Activated CD4-positive, CD25-positive, alpha-beta regulatory T cell treated with anti-CD3 and anti-CD28 coated beads, Interleukin-2, amount 50 U/mL, for 24 hours (primary cell): ENCODE measurements at regions not wholly inside any gene's neighbourhood (a gene's known extent, or its start where the extent isn't known, plus 50 kb on each side); places are given as distances from the start of the nearest gene placed in this dataset.
"Not testable (repeated sequence)": the region's sequence is repeated elsewhere in the genome, so short reads cannot be mapped to it uniquely, and the experiment has no call there.

Source experiments
- ATAC-seq, 2 donors: fragments of 150-1000 bp; cut with Tn5 transposase; one replicate each; pipeline ENCODE4 v1.10.0; 2021; ENCODE audit warnings: mild to moderate bottlenecking in 1 of 2, moderate library complexity in 1 of 2

DNA sequence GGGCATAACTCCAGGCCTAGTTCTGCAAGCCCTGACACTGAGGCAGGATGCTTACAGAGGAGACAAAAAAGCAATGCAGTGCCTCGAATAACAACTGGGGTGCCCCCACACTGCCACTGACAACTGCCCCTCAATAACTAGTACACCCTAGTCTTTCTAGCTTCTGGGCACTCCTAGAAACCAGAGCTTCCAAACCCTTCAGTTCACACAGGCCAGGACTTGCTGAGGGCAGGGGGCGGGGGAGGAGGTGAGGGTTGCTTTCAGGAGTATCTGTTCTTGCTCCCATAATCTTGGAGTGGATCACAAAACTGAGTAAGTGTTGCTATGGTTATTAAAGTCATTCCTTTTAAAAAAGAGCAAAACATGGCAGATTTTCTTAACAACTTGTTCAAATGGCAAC, 333.1 kb downstream of the BCL2L11 start:
- ATAC-seq: not testable (repeated sequence)

DNA sequence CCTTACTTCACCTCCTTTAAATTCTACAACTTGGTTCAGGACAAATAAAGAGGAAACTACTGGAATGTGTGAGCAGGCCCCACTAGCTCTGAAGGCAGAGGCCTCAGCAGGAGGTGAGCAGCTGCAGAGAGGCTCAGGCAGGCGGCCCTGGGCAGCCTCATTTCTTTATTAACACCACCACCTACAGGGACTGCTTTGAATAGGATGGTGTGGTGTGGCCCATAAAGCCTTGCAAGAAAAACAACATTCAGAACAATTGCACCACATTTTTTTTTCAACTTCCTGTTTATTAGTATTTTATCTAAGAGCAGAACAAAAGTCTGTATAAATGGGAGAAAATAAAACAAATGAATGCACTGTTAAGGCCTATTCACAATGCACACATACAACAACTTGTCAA, 333.7 kb downstream of the BCL2L11 start:
- ATAC-seq: peak; percentile 75 to 77

DNA sequence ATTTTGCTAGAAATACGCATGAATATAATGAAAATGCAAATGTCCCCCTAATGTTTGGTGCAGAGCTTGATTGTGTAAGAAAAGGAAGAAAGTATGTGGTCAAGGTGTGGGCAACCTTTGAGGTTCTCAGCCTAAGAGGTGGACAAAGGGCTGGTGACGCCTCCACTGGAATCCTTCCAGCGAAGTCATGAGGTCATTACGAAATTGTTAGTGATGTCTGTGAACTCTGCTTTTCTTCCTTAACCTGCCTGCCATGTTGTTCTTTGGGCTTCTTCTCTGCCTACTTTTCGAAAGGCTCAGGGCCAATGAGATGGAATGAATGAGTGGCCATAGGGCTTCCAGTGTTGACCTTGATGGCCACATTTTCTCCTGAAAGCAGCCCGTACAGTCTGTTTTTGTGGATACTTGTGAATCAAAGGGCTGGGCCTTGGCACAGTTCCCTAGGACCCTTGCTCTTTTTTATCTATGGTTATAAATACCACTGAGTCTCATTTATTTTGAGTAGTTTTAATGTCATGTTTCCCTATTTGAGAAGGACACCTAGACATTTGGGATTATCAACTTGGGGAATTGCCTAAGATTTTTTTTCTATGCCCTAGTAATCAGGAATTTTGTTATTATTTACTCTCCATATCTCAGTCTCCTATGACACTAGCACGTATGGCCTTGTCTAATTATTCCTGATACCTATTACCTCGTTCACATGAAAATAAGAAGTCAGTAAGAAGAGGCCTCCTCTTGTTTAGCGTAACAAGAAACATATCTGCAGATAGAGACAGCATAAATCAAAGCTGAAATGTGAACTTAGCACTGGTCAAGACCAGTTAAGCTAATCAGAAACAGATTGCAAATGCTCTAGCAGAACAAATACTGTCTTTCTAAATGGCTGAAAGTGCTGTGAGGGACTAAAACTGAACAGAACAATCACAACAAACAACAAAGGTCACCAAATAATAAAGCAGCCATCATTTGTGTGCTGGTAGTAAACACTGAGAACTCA, 334.6 kb downstream of the BCL2L11 start:
- ATAC-seq: not testable (repeated sequence)

DNA sequence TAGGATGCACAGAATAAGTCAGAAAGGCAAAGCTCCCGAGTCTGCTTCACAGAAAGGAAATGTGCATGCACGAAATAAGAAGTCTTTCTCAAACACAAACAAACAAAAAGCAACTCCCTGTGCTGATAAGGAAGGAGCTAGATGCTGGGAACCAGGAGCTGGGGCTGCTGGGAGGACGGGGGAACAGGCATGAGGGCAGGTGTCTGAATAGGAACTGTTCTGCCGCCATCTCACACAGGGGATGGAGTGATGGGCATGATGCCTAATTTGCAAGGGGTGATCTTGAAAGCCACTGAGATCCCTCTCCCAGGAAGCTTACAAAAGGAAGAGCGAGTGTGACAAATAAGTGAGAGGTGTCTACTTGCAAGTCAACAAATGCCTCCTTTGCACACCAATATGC, 336.5 kb downstream of the BCL2L11 start:
- not testable (repeated sequence) for ATAC-seq

DNA sequence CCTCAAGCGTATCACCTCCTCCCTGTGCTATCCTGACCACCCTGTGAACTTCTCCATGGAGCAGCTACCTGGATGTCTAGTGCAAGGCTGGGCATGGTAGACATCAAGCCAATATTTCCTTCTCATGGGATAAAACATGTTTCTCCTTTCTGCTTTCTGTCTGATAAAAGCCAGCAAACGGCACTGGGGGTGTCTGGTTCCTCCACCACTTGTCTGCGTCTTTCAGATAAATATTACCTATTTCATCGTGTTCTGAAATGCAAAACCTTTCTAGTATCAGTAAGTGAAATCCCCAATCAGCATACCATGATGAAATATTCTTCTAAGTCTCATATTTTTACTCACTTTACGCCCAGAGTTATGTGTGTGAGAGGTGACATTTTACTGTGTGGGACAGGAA, 340.2 kb downstream of the BCL2L11 start:
- ATAC-seq: not testable (repeated sequence)

DNA sequence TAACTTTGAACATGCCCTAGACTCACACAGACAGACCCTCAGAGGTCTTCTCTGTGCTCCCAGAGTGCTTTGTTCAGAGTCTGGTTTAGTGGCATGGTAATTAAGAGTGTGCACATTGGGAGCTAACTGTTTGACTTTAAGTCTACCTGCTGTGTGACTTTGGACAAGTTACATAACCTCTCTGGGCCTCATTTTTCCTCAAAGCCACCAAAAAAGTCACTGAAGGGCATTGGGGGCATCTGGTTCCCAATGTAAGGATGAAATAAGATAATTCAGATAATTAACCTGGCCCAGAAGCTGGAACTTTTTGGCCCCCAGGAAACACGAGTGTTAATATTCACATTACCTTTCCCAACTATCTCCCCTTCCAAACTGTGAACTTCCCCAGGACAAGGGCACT, 341.1 kb downstream of the BCL2L11 start:
- ATAC-seq: not testable (repeated sequence)

DNA sequence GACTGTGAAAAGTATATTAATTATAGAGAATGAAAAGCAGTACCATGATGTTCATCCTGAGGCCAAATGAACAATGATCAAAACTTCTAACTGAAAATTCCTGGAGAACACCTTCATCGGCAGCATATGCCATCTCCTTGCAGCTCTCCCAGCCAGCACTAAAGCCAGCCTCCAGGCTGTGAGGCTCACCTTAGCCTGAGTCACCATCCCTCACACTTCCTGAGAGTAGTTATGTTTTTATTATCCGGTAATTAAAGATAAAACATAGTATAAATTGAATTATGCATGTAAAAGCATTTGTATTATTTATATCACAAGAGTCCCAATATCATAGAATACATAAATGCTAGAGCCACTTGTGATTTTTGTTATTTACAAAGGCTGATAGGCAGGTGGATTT, 341.9 kb downstream of the BCL2L11 start:
- ATAC-seq: not testable (repeated sequence)

DNA sequence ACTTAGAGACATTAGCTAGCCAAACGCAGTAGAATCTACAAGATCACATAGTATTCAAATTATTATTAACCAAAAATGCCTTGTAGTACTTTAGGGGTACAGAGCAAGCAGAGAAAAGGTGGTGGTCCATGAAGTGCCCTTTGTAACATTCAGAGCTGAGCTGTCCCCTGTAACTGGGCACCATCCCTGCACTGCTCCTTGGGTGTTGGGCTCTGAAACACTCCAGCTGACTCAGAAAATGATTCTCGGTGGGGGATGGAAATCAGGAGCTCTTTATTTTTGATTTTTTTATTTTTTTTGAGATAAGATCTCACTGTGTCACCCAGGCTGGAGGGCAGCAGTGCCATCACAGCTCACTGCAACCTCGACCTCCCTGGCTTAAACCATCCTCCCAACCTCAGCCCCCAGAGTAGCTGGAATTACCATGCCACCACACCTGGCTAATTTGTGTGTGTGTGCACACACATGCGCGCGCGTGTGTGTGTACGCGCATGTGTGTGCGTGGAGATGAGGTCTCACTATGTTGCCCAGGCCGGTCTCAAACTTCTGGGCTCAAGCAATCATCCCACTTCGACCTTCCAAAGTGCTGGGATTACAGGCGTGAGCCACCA, 342.6 kb downstream of the BCL2L11 start:
- peak; percentile 23 to 41 for ATAC-seq

DNA sequence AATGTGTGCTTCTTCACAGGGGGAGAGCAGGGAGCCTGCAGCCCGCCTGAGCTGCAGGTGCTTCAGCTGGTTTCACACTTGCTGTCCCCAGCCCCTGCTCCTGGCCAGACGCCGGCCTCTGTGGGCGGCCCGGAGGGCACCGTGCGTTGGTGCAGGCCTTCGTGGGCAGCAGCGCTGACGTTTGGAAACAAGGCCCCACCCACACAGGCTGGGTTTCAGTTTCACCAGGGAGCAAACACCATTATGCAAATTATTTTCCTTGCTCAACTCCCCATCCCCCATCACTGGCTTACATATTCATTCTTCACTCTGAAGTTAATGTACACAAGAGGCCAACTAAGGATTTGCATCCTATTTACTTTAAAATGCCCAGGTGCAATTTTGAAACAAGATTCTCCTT, 343.2 kb downstream of the BCL2L11 start:
- peak; percentile 68 to 77 for ATAC-seq

DNA sequence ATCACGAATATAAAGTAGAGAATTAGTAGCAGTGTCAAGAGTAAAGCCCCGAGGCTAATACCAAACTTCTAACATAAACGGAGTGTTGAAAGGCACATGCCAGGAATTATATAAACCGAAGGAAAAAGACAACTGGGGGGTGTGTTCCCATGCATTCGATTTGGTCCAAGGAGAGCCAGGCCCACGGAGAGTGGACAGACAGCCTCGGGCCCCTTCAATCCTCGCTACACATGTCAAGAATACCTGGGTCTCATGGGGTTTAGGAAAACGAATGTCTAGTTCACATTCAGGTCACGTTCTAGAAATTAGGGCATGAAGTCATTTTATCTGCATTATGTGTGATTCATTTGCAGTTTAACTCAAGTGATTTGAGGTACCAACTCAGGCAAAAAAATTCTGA, 343.7 kb downstream of the BCL2L11 start:
- ATAC-seq: peak; percentile 17 to 20

DNA sequence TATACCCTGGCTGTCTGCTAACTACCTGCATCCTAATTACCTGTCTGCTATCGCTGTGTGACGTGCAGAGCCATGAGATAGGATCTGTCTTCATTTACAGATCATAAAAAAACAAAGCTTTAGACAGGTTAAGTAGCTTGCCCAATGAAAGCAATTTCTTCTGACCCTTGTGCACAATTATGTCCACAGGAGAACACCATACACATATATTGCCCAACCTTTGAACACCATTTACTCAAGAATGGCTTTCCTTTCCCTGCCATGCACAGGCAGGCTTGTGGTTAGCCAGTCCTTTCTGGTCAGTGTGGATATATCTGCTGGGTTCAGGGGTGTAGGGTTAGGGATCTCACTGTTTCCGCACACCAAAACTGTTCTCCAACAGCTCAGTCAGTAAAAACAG, 344.8 kb downstream of the BCL2L11 start:
- not testable (repeated sequence) for ATAC-seq

DNA sequence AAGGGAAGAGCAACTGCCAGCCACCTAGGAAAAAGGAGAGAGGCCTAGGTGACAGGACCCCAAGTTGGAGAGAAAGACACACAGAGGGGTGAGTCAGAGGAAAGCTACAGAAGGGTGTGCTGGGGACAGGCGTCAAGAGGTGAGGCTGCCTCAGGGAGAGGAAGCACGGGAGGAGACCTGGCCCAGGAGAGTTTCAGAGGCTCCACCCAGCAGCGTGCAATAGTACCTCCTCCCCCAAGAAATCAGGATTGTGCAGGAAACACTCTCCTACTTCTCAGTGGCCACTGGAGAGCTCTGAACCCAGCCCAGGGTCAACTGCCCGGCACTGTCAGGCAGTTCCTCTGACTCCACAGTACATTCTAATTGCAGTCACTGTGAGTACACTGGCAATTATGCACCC, 346.0 kb downstream of the BCL2L11 start:
- ATAC-seq: peak; percentile 59 to 60

DNA sequence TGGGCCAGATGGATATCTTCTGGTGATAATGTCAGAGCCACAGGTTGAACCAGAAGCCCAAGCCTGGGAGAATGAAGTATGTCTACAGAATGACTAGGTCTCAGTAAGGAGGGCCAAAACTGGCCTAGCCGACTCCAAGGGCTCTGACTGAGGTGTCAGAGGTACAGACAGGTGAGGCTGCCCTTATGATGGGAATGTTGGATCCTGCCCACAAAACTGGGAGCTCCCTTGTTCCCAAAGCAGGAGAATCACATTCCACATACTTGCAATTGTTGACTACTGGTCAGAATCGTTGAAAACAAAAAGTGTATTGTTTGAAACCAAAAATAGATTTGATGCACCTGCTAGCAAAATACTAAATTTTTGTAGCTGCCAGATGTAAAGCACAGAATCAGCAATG, 350.2 kb downstream of the BCL2L11 start:
- ATAC-seq: not testable (repeated sequence)

DNA sequence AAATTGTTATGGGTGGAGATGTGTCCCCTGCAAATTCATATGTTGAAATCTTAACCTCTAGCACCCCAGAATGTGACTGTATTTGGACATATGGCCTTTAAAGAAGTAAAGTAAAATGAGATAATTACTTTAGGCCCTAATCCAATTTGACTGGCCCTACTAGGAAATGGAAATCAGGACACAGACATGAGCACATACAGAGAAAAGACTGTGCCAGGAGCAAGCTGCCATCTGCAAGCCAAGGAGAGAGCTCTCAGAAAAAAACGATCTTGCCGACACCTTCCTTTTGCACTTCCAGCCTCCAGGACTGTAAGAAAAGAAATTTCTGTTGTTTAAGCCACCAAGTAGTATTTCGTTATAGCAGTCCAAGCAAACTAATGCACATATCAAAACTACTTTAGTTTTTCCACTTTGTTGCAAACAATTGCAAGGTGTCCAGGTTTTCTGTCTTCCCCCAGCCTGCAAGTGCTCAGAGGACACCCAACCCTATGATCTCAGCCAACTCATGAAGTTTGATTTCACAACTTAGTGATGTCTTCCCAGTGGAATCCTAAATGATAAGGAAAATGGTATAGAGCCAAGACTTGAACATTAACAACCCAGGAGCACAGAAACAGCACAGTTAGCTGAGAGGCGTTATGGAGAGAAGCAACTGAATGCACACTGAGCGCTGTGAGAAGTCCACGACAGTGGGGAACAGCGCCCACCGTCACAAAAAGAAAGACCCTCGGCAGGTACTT, 351.2 kb downstream of the BCL2L11 start:
- ATAC-seq: not testable (repeated sequence)

DNA sequence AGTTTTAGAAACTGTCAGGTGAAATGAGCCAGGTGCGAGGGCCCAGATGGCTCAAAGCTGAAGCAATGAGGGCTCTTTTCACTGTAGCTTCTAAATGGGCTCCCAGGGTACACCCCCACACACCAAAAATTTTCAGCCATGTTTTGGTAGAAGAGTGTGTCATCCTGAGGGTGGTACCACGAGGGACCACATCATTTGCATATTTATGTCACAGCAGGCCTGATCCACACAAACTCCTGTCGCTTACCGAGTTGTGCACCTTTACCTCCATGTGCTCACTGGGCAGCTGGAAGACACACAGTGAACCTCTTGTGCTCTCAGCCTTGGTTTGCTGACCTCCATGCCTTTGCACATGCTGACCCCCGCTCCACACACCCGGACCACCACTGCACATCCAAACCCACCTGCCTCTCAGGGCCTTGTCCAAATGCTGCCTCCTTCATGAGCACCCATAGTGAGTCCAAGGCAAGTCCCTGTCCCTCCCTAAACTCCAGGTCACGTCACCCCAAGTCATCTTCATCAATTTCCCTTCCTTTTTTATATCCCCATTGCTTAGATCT, 352.2 kb downstream of the BCL2L11 start:
- peak; percentile 61 to 78 for ATAC-seq

DNA sequence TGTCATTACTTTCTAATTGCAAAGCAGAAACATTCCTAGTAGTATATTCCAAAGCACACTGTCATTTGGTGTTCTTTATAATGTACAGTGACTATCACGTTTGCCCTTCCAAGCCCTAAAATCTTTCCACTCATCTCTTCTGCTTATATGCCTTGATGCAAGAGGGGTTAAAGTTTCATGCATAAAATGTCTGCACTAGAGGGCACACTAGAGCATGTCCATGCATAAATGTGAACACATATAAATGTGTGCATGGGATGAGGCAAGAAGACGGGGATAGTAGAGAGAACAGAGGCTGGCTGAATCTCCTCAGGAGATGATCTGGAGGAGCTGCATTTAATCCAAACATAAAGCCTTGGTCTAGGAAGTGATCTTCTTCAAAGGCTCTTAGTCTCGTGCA, 352.8 kb downstream of the BCL2L11 start:
- ATAC-seq: peak; percentile 30 to 41

DNA sequence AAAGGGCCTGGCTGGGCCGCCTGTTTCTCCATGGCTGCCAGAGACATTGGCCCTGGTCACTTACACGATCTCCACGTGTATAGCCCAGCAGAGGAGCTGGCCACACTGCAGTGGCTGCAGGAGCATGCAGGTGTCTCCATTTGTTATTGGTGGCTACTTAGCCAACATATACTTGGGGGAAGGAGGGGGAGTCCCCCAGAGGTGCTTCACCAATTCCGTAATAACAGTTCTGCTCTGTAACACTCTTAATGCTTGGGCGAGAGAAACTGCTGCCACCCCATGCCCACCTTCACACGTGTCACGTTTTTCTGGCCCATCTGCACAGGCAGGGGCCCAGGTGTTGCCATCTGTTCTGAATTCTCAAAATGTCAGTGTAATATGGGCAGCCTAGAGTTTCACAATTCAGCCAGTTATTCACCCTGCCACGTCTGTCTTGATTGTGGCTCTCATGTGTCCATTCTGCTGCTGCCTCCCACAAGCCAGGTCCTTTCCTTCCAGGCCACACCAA, 353.5 kb downstream of the BCL2L11 start:
- ATAC-seq: not testable (repeated sequence)

DNA sequence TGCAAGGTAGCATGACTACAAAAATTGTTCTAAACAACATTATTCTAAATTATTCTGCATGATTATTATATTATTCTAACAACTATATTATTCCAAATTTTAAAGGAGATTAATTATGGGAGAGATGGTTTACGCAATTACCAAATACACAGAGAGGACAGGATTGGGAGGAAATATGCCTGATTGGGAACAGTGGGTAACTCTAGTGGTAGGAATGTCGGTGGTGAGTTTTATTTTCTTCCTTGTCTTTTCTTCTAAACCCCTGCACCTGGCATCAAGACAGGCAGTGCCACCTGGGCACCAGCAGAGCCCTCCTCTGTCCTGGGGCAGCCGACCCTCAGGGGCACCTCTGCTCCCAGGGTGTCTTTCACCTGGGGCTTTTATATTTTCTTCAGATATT, 357.6 kb downstream of the BCL2L11 start:
- ATAC-seq: not testable (repeated sequence)

DNA sequence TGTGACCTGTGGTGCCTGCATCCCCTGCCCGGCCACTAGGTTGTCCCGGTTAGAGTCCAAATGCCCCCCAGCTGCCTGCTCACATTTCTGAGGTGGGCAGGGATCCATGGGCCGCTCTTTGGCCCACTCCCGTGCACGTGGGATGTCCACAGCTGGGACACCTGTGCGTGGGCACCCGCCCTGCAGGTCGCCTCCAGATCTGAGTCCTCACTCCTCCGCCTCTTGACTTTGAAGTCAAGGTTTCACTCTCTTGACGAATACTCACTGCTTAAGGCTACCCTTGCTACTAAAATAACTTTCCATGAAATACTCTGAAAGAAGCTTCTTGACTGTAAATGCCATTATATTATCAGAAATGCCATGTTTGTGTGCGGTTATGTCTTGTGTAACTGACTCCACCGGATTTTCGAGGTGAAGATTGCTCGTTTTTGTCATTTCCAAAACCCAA, 358.2 kb downstream of the BCL2L11 start:
- peak; percentile 57 to 58 for ATAC-seq

DNA sequence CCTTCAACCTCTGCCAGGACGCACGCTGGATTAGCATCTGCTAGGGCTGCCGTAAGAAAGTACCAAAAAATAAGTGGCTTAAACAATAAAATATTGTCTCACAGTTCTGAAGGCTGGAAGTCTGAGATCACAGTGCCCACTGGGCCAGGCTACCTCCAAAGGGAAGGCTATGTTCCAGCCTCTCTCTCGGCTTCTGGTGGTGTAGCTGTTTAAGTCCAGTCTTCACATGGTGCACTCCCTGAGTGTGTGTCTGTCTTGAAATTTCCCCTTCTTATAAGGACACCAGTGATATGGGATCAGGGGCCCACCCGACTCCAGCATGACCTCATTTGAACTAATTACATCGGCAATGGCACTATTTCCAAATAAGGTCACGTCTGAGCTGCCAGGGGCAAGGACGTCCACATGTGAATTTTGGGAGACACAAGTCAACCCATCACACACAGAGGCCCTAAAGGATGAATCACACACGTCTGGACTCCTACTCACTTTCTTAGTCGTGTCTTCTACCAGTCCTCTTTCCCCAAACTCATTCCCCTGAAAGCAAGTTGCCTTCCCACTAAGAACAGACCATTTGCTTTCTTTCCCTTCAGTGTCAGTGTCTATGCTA, 359.4 kb downstream of the BCL2L11 start:
- ATAC-seq: peak; percentile 45 to 57

DNA sequence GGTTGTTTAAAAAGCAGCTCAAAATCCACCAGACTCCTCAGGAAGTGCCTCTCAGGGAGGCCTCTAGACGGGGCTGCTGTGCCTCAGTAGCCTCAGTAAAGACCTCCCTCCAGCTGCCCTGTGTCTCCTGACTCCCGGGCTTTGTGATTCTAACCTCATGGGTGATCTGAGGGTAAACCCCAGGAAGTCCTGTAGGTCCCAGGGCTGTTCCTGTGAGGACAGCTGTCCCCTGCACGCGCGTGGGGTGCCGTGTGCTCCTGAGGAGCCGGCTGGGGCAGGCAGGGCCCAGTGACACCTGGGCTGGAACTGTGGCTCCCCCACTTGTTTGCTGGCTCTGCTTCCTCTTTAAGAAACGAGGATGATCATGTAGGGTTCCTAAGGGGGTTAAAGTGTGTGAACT, 359.9 kb downstream of the BCL2L11 start:
- peak in 1 of 2 donors; percentile 1 for ATAC-seq

DNA sequence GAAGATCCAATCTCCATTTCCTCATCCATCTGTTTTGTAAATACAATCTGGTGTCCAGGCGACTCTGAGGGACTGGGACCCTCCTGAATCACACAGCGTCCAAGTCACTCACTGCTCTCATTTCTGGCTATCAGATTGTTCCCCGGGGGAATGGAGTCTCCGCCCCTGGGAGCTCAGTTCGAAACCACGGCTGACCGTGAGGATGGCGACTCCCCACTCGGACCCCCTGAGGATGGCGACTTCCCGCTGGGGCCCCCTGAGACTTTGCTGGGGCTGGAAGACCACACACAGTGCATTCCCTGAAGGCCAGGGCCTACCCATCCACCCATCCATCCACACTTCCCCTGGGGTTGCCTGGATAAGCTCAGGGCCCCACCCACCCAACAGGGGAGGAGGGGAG, 360.5 kb downstream of the BCL2L11 start:
- ATAC-seq: not testable (repeated sequence)
